GM19324 (cell line): ENCODE measurements at regions not wholly inside any gene's neighbourhood (a gene's known extent, or its start where the extent isn't known, plus 50 kb on each side); places are given as distances from the start of the nearest gene placed in this dataset.

ENCODE experiments used
- ATAC-seq: cut with Tn5 transposase; IDR thresholded peaks from one replicate; pipeline ENCODE4 v1.9.1; 2021; ENCODE audit warnings: mild to moderate bottlenecking, moderate library complexity; ENCODE audit not compliant: unreplicated experiment, low FRiP score

DNA sequence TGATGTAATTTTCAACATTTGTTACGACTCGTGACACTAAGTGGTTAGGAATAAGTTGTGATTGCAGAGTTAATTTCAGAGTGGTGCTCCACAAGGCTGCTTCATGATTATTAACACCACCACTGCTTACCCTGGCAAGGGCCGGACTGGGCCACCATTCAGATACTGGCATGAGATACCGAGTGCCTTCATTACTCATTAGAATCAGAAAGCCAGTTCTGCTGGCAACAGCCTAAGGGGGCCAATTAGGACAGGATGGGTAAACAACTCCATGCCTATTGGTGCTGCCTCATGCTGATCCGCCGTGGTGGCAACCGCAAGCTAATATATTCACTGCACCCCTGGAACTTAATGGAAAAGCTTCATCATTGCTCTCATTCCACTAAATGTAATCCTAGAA lies 575.1 kb downstream of the EFNB2 start:
- ATAC-seq = no peak

DNA sequence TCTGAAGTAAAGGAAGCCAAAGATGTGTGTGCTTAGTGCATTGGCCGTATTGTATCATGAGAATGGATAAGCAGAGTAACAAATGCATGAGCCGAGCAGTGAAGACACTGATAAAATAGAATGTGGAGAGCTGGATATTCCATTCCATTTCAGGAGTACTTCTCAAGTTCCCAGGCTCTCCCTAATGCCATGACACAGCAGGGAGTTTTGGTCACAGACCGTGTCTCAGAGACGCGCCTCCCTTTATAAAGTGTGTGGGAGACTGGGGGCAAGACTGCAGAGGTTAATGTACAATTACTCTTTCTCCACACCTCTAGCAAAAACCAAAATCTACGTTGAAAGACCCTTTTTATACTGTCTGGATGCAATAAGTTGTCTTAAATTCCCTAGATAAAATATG lies 575.6 kb downstream of the EFNB2 start:
- ATAC-seq = no peak

- ATAC-seq = no peak
These were observed 577.6 kb downstream of the EFNB2 start for GRCh38 chr13:105957769-105958438.

GRCh38 chr13:105956921-105957320 lies 578.5 kb downstream of the EFNB2 start:
- ATAC-seq = no peak

GRCh38 chr13:105952973-105953290 lies 582.5 kb downstream of the EFNB2 start:
- ATAC-seq = no peak

DNA sequence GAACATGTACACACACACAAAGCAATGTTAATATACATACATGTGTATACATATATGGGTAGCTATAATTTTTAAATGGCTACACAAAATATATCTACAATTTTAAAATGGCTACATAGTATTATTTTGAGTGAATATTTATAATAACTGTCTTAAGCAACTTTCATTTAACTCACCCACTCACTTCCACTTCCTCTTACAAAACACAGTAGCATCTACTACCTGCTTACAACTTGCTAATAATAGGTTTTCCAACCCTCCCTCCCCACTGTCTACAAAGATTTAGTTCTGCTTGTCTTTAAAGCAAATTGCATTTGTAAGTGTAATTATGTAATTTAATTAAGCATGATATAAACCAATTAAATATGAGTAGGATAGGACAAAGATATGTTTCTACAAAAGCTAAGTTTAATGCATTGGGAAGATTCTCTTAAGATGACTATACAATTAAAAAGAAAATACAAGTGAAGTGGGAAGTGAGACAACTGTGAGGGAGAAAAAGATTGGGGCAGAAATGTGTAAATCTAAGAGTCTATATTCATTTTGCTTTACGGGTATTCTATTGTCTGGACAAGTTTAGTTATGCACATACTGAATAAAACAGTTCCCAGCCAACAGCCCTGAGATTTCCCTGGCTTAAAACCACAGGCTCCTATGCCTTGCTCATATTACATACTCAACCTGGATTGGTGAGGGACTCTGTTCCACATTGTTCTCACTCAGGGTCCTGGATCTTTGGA lies 583.1 kb downstream of the EFNB2 start:
- ATAC-seq = no peak

DNA sequence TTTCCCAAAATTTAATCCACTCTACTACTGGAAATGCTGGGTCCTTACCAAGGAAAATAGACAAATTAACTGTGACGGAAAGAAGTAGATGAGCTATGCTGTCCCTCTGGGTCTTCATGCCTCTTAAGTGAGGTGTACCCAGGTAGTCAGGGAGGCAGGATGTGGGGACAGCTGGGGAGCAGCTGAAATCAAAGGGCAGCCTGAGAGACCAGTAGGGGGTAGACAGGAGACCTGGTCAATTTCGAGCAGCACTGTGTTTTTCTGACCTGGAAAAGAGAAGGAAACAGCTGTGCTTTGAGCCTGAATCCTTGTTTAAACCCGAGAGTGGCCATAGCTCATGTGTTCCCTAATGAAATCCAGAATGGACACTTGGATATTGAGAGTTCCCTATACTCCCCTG lies 587.3 kb downstream of the EFNB2 start:
- no peak for ATAC-seq

DNA sequence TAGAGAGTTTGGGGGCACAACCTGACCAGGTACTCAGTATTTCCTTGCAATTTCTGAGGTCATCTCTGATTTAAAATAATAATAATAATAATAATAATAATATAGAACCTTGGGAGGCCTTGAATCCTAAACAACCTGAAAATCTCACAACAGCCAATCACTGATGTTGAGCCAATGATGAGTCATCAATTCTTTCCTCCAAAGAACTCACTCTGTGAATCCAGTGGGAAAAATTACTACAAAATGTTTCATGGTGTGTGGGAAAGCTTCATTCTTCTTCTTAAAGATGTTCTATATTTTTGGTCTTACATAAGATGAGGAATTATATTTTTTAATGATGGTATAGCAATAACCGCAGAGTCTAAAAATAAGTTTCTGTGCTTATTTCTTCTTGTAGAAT lies 594.6 kb downstream of the EFNB2 start:
- no peak for ATAC-seq

- ATAC-seq = no peak
These were observed 598.0 kb downstream of the EFNB2 start for GRCh38 chr13:105937451-105937850.

GRCh38 chr13:105936816-105937215 lies 598.6 kb downstream of the EFNB2 start:
- no peak for ATAC-seq

- ATAC-seq = no peak
These were observed 606.0 kb downstream of the EFNB2 start for GRCh38 chr13:105929505-105929904.

- no peak for ATAC-seq
These were observed 606.6 kb downstream of the EFNB2 start for GRCh38 chr13:105928901-105929300.

- no peak for ATAC-seq
These were observed 607.4 kb downstream of the EFNB2 start for GRCh38 chr13:105928048-105928447.

GRCh38 chr13:105925496-105925895 lies 610.0 kb downstream of the EFNB2 start:
- no peak for ATAC-seq

- ATAC-seq = no peak
These were observed 613.8 kb downstream of the EFNB2 start for GRCh38 chr13:105921711-105922110.

DNA sequence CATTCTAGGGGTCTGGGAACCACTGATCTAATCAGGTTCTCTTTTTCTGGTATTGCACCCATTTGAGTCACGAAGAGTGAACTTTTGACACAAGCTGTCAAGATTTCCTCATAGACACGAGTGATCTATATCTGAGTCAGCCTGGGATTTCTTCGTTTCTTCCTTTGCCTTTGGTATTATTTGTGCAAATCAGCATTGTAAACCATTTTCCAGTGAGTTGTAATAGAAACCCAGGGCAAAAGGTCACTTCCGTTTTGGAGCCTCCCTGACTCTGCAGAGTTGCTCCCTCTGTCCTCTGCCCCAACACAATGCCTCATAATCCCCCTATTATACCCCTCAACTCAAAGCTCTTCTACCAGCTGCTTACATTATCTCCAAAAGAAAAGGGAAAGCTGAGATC lies 615.1 kb downstream of the EFNB2 start:
- no peak for ATAC-seq

- ATAC-seq = no peak
These were observed 616.4 kb downstream of the EFNB2 start for GRCh38 chr13:105918842-105919741.

GRCh38 chr13:105915146-105915850 lies 620.2 kb downstream of the EFNB2 start:
- ATAC-seq = no peak

- no peak for ATAC-seq
These were observed 621.0 kb downstream of the EFNB2 start for GRCh38 chr13:105914291-105915036.

GRCh38 chr13:105908586-105908985 lies 626.9 kb downstream of the EFNB2 start:
- ATAC-seq = no peak
